Activated CD4-positive, alpha-beta T cell treated with anti-CD3 and anti-CD28 coated beads for 48 hours (primary cell): ENCODE measurements at regions not wholly inside any gene's neighbourhood (a gene's known extent, or its start where the extent isn't known, plus 50 kb on each side); places are given as distances from the start of the nearest gene placed in this dataset.
A peak's percentile ranks its signal among the peaks of the same experiment; 100 is the strongest.

ENCODE experiments used
- DNase-seq: peaks from one replicate; pipeline ENCODE4 v3.0.0-alpha.2; 2020

DNA sequence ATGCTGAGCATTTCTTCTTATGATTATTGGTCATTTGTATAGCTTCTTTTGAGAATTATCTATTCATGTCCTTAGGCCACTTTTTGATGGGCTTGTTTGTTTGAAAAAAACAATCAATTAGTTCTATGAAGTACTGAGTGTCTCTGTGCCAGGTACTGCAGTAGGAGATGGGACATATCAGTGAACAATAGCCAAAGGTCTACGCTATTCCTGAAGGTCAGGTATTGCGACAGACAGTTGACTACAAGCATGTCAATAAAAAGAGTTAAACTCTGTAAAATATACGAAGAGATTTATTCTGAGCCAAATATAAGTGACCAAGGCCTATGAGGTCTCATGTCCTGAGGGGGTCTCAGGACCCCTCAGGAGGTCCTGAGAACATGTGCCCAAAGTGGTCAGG is 122.1 kb upstream of the NFE2L3 start:
- DNase-seq = no peak

DNA sequence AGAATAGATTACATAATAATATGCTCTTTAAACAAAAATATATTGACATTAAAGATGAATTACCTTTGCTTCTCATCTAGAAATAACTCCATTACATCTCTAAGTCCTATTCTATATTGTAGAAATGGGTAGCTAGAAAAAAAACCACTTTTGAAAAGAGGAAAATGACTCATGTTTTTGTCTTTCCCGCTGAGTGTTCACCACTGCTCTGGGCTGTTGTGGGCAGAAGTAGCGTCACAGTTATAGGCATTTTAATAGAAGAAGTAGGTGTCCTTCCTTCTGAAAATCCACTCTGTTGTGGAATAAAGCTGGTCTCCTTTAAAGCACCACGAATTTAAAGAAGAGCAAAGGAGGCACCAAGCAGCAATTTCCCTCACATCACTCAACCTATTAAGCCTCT is 117.6 kb upstream of the NFE2L3 start:
- no peak for DNase-seq

DNA sequence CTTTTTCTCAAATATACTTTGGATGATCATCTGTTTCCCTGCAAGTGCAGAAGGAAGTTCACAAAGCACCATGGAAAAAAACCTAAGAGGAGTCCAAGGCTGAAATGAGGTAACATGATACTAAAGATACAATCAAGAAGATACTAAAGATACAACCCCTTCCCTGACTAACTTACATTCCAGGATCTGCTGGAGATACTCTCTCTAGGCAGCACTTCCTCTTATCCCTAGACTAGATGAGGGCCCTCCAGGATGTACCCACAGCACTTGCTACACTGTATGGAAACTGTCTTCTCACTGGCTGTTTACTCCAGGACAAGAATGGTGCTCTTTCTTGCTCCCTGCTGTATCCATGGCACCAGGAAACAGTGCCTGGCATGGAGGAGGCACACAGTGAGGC is 116.4 kb upstream of the NFE2L3 start:
- DNase-seq = no peak

- DNase-seq = no peak
Observed at GRCh38 chr7:26036092-26036491, 115.9 kb upstream of the NFE2L3 start.

DNA sequence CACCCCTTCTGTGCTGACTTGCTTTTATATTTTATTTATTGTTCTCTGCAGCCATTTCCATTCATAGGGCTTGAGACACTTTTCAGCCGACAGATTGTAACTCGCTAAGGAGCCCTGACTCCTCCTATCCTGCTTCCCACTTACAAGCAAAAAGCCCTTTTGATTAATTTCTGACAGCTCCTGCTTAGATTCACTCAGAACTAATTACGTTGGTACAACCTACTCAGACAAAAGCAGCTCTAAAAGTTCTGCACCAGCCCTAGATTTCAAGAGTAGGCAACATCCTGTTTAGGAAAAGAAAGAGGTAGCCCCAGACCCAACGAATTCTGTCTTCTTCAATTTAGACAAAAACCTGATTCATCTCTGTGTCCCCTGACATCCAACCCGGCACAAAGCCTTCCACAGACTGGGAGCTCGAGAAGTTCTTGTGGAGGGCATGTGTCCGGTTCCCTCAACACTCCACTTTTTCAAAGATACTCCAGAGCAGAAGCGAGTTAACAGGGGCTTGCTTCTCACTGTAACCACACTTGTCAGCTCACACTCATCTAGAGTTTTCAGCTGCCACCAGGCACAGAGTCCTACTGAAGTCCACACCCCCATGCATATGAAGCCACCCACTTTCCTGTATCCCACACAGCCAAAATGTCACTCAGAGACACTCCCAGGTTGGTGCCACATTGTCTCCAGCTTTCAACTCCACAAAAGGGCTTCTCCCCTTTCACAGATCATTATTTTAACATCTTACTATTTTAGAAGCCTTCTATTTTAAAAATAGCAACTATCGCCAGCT is 113.6 kb upstream of the NFE2L3 start:
- DNase-seq = no peak

- no peak for DNase-seq
Observed at GRCh38 chr7:26040085-26040484, 111.9 kb upstream of the NFE2L3 start.

GRCh38 chr7:26042237-26042636 is 109.8 kb upstream of the NFE2L3 start:
- DNase-seq = no peak

GRCh38 chr7:26043801-26044200 is 108.2 kb upstream of the NFE2L3 start:
- no peak for DNase-seq

DNA sequence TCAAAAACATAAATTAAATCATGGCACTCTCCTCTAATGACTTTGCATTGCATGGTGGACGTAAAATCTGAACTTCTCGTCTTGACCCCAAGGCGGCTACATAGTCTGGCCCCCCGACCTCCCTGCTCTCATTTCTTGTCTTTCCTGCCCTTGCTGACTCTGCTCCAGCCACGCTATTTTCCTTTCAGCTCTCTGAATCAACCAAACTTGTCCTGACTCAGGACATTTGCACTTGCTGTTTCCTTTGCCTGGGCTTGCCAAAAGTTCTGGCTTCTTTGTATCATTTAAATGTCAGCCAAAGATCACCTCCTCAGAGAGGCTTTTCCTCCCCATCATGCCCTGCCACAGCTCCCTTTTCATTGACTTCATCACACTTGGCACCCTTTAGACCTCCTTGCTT is 107.7 kb upstream of the NFE2L3 start:
- no peak for DNase-seq

- DNase-seq = no peak
Observed at GRCh38 chr7:26046150-26046549, 105.8 kb upstream of the NFE2L3 start.

DNA sequence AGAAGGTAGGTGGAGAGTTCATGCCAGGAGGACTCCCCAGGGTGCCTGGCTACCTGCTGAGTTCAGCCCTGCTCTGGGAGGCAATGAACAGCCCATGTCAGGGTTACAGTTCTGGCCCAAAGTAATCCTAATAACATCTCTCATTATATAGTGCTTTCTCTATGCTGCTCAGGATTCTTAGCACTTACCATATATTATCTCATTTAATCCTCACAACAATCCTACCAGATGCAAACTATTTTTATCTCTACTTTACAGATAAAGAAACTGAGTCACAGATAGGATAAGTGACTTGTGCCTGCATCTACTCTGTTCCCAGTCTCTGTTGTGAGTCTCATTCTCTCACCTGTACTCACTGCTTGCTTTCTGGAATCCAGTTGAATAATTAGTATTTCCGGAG is 105.1 kb upstream of the NFE2L3 start:
- DNase-seq = no peak

DNA sequence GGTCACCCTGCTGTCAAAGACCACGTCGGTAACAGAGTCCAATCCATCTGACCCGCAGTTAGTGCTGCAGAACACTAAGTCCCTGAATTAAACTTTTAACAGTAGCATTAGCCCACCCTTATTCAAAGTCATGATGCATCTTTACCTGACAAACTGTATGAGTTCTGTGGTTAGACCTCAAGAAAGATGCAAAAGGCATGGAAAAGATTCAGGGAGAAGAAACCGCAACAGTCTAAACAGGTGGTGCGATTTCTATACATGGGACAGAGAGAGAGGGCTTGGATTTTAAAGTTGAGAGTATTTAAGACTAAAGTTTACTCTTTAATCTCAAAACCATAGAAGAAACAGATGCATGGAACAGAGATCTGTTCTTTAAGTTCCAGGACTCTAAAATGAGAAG is 103.3 kb upstream of the NFE2L3 start:
- no peak for DNase-seq

DNA sequence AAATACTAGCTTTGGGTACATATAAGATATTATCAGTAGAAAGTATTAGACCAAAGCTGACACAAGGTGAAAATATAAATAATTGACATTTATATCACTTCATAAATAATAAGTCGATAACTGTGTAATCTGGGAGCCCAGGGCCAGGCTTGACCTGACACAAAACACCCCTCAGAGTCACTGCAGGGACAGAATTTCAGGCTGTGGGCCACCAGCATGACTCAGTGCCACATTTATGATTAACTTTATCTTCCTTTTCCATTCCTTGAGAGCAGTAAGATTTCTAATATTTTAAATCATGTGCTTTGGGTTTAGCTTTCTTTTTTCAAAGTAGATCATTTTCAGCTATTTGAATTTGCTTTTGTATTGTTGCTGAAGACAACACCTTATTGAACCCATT is 102.9 kb upstream of the NFE2L3 start:
- no peak for DNase-seq

- no peak for DNase-seq
Observed at GRCh38 chr7:26051021-26051420, 101.0 kb upstream of the NFE2L3 start.

GRCh38 chr7:26052706-26053105 is 99.3 kb upstream of the NFE2L3 start:
- DNase-seq = no peak

DNA sequence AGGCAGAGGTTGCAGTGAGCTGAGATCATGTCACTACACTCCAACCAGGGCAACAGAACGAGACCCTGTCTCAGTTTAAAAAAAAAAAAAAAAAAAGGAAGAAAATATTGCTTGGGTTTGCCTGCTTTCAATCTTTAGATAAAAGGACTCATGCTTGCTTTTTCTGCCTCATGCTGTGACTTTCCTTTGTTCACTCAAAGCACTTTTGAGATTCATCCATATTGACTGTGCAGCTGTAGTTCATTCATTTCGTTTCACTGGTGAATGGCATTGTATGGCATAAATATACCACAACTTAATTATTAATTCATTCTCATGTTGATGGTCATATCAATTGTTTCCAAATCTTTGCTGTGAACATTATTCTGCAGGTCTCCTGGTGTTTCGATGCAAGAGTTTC is 97.6 kb upstream of the NFE2L3 start:
- no peak for DNase-seq

DNA sequence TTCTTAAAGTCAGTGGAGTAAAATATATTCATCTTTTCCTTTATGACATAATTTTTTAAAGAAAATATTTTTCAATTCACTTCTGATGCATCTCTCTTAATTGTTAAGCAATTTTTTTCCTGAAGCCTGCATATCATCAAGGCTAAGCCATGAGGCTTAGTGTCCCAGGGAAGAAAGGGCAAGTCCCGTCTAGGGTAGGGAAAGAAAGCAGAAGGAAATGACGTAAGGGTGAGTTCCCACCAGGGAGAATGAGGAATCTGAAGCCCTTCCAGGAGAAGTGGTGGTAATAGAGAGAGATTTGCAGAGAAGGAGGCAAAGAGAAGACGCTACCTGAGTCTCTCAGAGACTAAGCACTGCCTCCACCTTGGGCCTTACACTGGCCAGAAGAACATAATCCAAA is 96.8 kb upstream of the NFE2L3 start:
- DNase-seq = no peak

GRCh38 chr7:26060733-26061677 is 91.0 kb upstream of the NFE2L3 start:
- DNase-seq = no peak

DNA sequence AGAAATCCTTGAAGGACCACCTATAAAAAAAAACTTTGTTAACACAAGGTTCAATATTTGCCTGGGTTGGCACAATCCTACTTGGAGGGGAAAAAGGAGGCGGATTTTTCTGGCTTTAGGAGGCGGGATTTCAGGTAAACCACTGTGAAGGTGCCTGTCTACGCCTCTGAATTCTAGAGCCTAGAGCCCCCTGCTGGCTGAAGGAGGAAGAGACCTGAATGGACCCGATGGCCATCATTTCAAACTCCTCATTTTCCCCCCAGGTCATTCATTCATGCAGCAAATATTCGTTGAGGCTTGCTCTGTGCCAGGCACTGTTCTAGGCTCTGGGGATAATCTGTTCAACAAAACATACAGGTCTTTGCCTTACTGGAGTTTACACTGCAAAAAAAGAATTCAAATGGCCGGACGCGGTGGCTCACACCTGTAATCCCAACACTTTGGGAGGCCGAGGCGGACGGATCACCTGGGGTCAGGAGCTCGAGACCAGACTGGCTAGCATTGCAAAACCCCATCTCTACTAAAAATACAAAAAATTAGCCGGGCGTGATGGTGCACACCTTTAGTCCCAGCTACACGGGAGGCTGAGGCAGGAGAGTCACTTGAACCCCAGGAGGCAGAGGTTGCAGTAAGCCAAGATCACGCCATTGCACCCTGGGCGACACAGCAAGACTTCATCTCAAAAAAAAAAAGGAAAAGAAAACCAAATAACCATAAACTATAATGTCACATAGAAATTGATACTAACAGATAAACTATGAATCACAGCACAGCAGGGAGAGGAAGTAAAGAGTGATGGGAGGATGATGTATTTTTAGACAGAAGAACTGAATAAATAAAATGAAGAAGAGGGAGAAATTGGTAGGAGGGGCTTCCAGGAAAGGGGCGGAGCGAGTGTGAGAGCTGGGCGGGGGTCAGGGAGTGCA is 90.1 kb upstream of the NFE2L3 start:
- DNase-seq = peak; percentile 84

DNA sequence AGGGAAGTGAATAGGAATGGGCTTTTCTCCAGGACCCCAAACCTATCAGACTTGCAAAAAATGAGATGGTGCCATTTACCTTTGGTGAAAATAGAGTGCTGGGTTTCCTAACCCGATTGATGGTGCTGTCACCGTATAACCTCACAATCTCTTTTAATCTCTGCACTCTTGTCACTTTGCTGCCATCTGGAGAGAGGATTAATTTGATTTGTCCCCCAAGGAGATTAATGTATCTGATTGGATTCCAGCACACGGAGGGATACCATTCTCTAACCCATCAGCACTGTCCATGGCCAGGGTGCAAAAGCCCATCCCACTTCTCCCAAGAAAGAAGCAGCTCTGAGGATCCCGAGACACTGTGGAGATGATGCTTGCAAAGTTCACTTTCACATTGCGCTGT is 86.3 kb upstream of the NFE2L3 start:
- no peak for DNase-seq

- DNase-seq = no peak
Observed at GRCh38 chr7:26066736-26067135, 85.3 kb upstream of the NFE2L3 start.

- no peak for DNase-seq
Observed at GRCh38 chr7:26070290-26070689, 81.7 kb upstream of the NFE2L3 start.
